GM12878 (cell line): ENCODE measurements at regions not wholly inside any gene's neighbourhood (a gene's known extent, or its start where the extent isn't known, plus 50 kb on each side); places are given as distances from the start of the nearest gene placed in this dataset.

ENCODE experiments used
- ATAC-seq: fragments of 200-7000 bp; cut with Tn5 transposase; 3 replicates; pipeline ENCODE4 v1.9.1; 2020; ENCODE audit warnings: mild to moderate bottlenecking, moderate library complexity
- BruUV-seq: library from RNA; stranded (reverse); fragments of 400-500 nt; replicated peaks from 2 replicates; lab custom pipeline; 2021; lab: Mats Ljungman, UMichigan
- CTCF ChIA-PET: fragments of 300-600 bp; sonication (Branson Sonifier 250); formaldehyde crosslinking; extraction: SDS; loops from one replicate; lab custom pipeline; 2021; ENCODE audit warnings: inconsistent platforms; lab: Yijun Ruan, JAX
- POLR2A ChIA-PET: fragments of 350-600 bp; formaldehyde crosslinking; extraction: SDS; loops from one replicate; lab custom pipeline; 2021; ENCODE audit warnings: inconsistent platforms; lab: Charles Lee
- RAD21 ChIA-PET: fragments of 300-600 bp; sonication (Branson Sonifier 250); formaldehyde crosslinking; loops from one replicate; lab custom pipeline; 2023; ENCODE audit warnings: antibody characterized with exemption; ENCODE audit not compliant: unreplicated experiment; lab: Charles Lee
- SMC1A ChIA-PET: fragments of 300-600 bp; sonication (Branson Sonifier 250); formaldehyde crosslinking; loops from one replicate; lab custom pipeline; 2023; ENCODE audit not compliant: unreplicated experiment, uncharacterized antibody; lab: Charles Lee
- DNase-seq: peaks from one replicate; pipeline ENCODE4 v3.0.0-alpha.2; 2011; ENCODE audit warnings: low read depth, low spot score
- FAIRE-seq: peaks from 3 replicates; lab custom pipeline; 2011; peaks lifted over from hg19 to GRCh38; lab: Jason Lieb, UNC
- H2AFZ ChIP-seq: 2 replicates; pipeline ENCODE4 v1.6.0; 2011; ENCODE audit warnings: low read depth, low read length, control low read depth; ENCODE audit not compliant: control insufficient read depth
- H3K27ac ChIP-seq: 2 replicates; pipeline ENCODE4 v1.5.1; 2011; ENCODE audit warnings: control low read depth; ENCODE audit not compliant: control insufficient read depth, insufficient read depth
- H3K27me3 ChIP-seq, 2 experiments: replicated peaks in 1 of 2; 2 replicates each; pipeline versions ENCODE4 v1.6.0 to v1.6.1; 2011; ENCODE audit warnings: low read length in 1 of 2; ENCODE audit not compliant: control insufficient read depth in 2 of 2, insufficient read depth in 2 of 2
- H3K36me3 ChIP-seq, 2 experiments: 2 replicates each; pipeline ENCODE4 v1.5.1; 2011; ENCODE audit warnings: low read length in 1 of 2; ENCODE audit not compliant: control insufficient read depth in 2 of 2, insufficient read depth in 2 of 2
- H3K4me1 ChIP-seq: 2 replicates; pipeline ENCODE4 v1.6.1; 2011; ENCODE audit warnings: mild to moderate bottlenecking, low read length, moderate library complexity, mixed read lengths; ENCODE audit not compliant: control insufficient read depth, insufficient read depth
- H3K4me2 ChIP-seq: 2 replicates; pipeline ENCODE4 v1.6.0; 2011; ENCODE audit warnings: control low read depth; ENCODE audit not compliant: control insufficient read depth, insufficient read depth
- H3K4me3 ChIP-seq: fragments of 200-600 bp; sonication (generic); 2 replicates; pipeline ENCODE4 v1.5.1; 2016
- H3K79me2 ChIP-seq: 2 replicates; pipeline ENCODE4 v1.6.0; 2011; ENCODE audit warnings: low read length; ENCODE audit not compliant: control insufficient read depth, insufficient read depth
- H3K9ac ChIP-seq: 2 replicates; pipeline ENCODE4 v1.8.0; 2011; ENCODE audit warnings: low read length, control low read depth, mixed read lengths; ENCODE audit not compliant: control insufficient read depth, insufficient read depth
- H3K9me3 ChIP-seq: replicated peaks from 3 replicates; pipeline ENCODE4 v1.5.1; 2011; ENCODE audit warnings: mild to moderate bottlenecking, low read length; ENCODE audit not compliant: control insufficient read depth, insufficient read depth
- H4K20me1 ChIP-seq: 2 replicates; pipeline ENCODE4 v1.6.0; 2011; ENCODE audit not compliant: control insufficient read depth, insufficient read depth
- ATF7 ChIP-seq: fragments of 450-650 bp; IDR thresholded peaks from 2 replicates; pipeline ENCODE4 v1.6.1; 2016; ENCODE audit warnings: low read depth, mild to moderate bottlenecking
- BACH1 ChIP-seq: fragments of 450-650 bp; IDR thresholded peaks from 2 replicates; pipeline ENCODE4 v1.6.1; 2017; ENCODE audit warnings: mild to moderate bottlenecking, borderline replicate concordance
- GABPA ChIP-seq: IDR thresholded peaks from 2 replicates; pipeline ENCODE4 v1.6.1; 2014; ENCODE audit warnings: antibody characterized with exemption, low read depth, mild to moderate bottlenecking, inconsistent platforms
- KAT2A ChIP-seq: conservative IDR thresholded peaks from 2 replicates; pipeline ENCODE4 v1.6.1; 2011; ENCODE audit warnings: low read depth, low read length; ENCODE audit not compliant: control insufficient read depth
- KLF5 ChIP-seq: fragments of 450-650 bp; IDR thresholded peaks from 2 replicates; pipeline ENCODE4 v1.6.1; 2014; ENCODE audit warnings: mild to moderate bottlenecking; ENCODE audit not compliant: partially characterized antibody
- NFIC ChIP-seq: IDR thresholded peaks from 2 replicates; pipeline ENCODE4 v1.6.1; 2012; ENCODE audit warnings: low read depth, mild to moderate bottlenecking, inconsistent platforms, low read length, moderate library complexity
- SMAD1 ChIP-seq: fragments of 450-650 bp; IDR thresholded peaks from 2 replicates; pipeline ENCODE4 v1.6.1; 2018; ENCODE audit warnings: mild to moderate bottlenecking, low read depth; ENCODE audit not compliant: partially characterized antibody
- YY1 ChIP-seq: IDR thresholded peaks from 2 replicates; pipeline ENCODE4 v1.6.1; 2011; ENCODE audit warnings: low read depth, mild to moderate bottlenecking, low read length
- ZNF207 ChIP-seq: fragments of 450-650 bp; IDR thresholded peaks from 2 replicates; pipeline ENCODE4 v1.6.1; 2014; ENCODE audit warnings: antibody characterized with exemption, mild to moderate bottlenecking, borderline replicate concordance
- ZNF384 ChIP-seq: IDR thresholded peaks from 2 replicates; pipeline ENCODE4 v1.6.1; 2012; ENCODE audit warnings: low read depth, mild to moderate bottlenecking, low read length, improper control_type of control experiment, borderline replicate concordance
- WGBS: methylation state at CpG from one replicate; pipeline ENCODE4 v1.1.6; 2016; ENCODE audit warnings: low lambda C conversion rate; ENCODE audit not compliant: insufficient replicate concordance, insufficient coverage; ENCODE audit errors: missing lambda C conversion rate; 5-methylcytosine and 5-hydroxymethylcytosine counted together
- in situ Hi-C: fragments of 300-500 bp; cut with MboI; formaldehyde crosslinking; loops from 9 replicates; pipeline ENCODE4 v1.14.3; 2018; ENCODE audit warnings: mixed read lengths
- intact Hi-C: fragments of 100-400 bp; cut with micrococcal nuclease; formaldehyde crosslinking; loops from one replicate; pipeline ENCODE4 v1.14.2; 2022; ENCODE audit not compliant: unreplicated experiment
- TF ChIP-seq, protein P1 (sequence below): fragments of 450-650 bp; IDR thresholded peaks from 2 replicates; pipeline ENCODE4 v1.6.1; 2016; ENCODE audit warnings: mild to moderate bottlenecking

DNA sequence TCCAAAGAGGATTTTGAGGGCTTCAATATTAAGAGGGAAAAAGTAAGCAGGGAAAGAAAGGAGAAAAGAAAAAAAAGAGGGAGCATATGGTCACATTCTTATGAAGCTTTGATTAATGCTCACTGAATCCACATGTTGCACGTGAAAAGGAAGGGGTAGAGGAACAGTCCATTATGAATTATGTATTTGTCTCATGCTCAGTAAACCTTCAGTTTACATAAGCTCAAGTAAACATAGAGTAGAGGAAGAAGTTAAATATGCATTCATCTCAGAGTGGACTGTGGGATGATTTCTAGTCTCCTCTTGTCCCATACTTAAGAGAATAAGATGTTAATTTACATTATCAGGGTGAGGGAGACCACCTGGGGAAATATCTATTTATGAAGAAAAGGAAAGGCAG lies 334.5 kb downstream of the IPO8 start:
- Histone ChIP-seq H3K36me3 (no peaks in the 10 kb centered on the region), H3K27me3 (no peaks in the 10 kb centered on the region), H3K9ac (no peak overlapping the region), H4K20me1 (no peaks in the 10 kb centered on the region), H3K27ac (no peak overlapping the region), H2AFZ (no peak overlapping the region), H3K79me2 (no peaks in the 10 kb centered on the region), H3K4me3 (no peak overlapping the region), H3K4me1 (no peaks in the 10 kb centered on the region), H3K4me2 (no peak overlapping the region), H3K9me3 (no peaks in the 10 kb centered on the region)
- ChIA-PET POLR2A (no interaction called here), SMC1A (no interaction called here), CTCF (no interaction called here), RAD21 (no interaction called here)
- FAIRE-seq: no peak
- intact Hi-C loops (no loop called here), in situ Hi-C loops (no loop called here)
- WGBS: 0% methylated on average over 1 of the region's 1 CpG
- no peak for TF ChIP-seq YY1
- no peak for TF ChIP-seq KAT2A
- TF ChIP-seq NFIC: no peak
- TF ChIP-seq ATF7: no peak
- no peak for TF ChIP-seq ZNF384
- TF ChIP-seq SMAD1: no peak
- TF ChIP-seq ZNF207: no peak
- TF ChIP-seq GABPA: no peak
- no peak for TF ChIP-seq KLF5
- TF ChIP-seq BACH1: no peak
- TF ChIP-seq, protein P1, sequence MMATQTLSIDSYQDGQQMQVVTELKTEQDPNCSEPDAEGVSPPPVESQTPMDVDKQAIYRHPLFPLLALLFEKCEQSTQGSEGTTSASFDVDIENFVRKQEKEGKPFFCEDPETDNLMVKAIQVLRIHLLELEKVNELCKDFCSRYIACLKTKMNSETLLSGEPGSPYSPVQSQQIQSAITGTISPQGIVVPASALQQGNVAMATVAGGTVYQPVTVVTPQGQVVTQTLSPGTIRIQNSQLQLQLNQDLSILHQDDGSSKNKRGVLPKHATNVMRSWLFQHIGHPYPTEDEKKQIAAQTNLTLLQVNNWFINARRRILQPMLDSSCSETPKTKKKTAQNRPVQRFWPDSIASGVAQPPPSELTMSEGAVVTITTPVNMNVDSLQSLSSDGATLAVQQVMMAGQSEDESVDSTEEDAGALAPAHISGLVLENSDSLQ: no peak
- DNase-seq: no peak
- no TSS peak for BruUV-seq
- ATAC-seq: no peak
